ENCODE measurements at regions not wholly inside any gene's neighbourhood (a gene's known extent, or its start where the extent isn't known, plus 50 kb on each side); places are given as distances from the start of the nearest gene placed in this dataset.
A peak's percentile ranks its signal among the peaks of the same experiment; 100 is the strongest.

DNA sequence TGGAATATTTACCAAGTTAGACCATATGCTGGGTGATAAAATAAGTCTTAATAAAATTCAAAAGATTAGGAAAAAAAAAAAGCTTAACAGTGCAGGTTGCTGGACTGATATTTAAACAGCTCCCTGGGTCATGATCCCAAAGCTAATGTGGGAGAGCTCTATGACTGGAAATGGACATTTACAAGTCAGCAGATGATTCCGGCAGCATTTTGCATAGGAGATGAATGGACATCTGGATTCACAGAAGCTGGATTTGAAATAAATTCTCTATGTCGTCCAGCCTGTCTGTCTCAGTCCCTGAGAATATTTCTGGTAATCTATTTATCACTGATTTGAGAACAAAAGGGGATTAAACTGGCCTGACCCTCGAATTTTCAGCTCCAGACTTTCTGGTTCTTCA is 52.3 kb upstream of the KLHL25 start:
- no peak for DNase-seq

DNA sequence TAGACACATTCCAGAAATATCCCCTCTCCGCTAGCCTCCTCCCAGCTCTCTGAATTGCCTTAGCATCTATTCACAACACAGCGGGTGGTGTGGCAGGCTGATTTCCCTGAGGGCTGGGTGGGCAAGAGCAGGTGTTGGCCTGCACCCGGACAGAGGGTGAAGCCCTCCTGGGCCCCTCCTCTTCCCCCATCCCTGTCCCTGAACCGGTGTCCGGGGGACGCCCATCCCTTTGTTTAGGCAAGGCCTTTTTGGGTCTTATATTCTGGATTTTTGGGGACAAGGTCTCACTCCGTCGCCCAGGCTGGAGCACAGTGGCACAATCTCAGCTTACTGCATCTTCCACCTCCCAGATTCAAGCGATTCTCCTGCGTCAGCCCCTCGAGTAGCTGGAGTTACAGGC is 55.2 kb upstream of the KLHL25 start:
- DNase-seq, result no peak

DNA sequence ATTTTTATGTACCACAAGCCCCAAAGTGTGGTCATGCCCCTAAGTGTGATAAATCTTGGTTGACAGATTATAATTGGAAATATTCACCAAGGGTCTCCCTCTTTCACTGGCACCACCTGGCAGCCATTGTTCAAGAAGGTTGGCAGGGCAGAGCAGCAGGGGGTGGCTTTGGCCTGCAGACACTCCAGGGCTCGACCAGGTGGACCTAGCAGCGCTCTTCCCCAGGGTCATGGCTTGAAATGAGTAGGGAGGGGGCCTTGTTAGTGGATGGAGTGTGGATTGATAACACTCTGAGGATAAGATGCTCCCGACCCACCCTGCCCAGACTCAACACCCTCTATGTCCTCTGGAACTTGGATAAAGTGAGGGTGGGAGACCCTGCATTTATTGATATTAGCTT is 58.2 kb upstream of the KLHL25 start:
- DNase-seq, result no peak

DNA sequence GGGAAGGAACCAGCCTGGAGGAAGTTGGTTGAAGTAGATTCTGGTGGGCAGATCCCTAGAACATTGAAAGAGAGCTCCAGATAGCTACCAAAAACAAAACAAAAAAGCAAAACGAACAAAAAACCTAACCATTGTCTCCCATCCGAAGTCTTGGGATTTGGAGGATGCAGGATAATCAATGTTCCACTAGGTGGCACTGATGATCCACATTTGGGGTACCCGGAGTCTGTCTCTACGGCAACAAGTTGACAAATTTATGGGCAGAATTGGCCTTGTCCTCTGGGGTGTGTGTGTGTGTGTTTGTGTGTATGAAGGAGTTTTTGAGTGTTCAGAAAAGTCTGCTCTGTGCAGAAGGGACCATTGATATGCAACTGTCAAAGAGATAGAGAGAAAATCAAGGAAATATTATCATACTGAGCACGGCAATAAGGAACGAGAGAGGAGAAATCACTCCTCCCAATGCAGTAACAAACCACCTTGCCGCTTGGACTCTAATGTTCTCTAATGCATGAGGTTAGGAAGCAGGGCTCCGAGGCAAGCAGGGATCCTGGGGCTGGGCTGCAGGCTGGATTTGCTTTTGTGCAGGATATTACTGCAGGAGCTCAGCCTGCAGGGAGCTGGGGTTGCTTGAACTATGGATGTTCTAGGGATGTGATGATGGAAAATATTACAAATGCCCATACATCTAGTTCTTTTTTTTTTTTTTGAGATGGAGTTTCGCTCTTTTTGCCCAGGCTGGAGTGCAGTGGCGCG is 59.8 kb upstream of the KLHL25 start:
- DNase-seq, result peak; percentile 57

DNA sequence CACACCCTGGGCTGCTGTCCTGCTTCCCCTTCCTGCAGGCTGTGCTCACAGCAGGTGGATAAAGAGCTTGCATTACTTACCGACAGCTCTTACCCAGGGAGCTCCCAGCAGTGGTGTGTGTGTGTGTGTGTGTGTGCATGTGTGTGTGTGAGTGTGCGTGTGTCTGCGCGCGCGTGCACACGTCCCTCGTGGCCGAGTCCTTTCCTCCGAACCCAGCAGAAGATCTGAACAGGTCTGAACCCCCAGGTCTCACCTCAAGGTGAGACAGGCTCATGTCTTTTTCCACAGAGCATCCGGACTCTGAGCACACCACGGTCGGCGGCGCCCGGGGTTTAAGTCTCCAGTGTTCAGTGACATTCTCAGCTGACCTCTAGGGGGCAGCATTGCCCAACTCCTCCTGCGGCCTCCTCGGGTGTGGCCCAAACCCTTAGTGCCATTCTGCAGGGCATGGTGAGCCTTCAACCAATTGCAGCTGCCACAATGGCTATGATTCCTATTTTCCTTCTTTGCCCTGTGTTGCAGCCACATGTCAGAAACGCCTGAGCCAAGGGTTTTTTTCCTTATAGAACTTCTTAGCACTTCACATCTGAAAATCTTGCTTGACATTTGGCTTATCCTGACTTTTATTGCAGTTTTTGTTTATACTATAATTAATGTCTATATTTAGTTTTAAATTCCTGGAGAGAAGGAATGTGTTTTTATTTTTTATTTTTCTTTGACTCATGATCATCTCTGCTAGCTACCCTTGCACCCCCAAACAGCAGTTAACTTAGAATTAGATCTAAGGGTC is 64.1 kb upstream of the KLHL25 start:
- DNase-seq, result peak; percentile 40

DNA sequence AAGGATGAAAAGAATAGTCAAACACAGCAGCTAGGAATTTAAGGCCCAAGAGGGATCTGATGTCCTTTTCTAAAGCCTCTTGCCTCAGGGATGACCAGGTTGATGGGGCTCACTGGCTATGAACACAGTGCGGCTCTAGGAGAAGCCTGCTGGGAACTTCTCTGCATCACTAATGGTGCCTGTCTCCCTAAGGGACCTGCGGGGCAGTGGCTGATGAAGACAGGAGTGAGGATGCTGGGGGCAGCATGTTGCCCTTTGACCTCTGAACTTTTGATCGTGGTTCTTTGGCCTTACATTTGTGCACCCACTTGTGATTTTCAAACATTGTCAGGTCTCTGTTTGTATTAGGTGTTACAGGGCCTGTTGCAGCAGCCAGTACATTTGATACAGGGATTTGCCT is 64.9 kb upstream of the KLHL25 start:
- DNase-seq, result no peak

DNA sequence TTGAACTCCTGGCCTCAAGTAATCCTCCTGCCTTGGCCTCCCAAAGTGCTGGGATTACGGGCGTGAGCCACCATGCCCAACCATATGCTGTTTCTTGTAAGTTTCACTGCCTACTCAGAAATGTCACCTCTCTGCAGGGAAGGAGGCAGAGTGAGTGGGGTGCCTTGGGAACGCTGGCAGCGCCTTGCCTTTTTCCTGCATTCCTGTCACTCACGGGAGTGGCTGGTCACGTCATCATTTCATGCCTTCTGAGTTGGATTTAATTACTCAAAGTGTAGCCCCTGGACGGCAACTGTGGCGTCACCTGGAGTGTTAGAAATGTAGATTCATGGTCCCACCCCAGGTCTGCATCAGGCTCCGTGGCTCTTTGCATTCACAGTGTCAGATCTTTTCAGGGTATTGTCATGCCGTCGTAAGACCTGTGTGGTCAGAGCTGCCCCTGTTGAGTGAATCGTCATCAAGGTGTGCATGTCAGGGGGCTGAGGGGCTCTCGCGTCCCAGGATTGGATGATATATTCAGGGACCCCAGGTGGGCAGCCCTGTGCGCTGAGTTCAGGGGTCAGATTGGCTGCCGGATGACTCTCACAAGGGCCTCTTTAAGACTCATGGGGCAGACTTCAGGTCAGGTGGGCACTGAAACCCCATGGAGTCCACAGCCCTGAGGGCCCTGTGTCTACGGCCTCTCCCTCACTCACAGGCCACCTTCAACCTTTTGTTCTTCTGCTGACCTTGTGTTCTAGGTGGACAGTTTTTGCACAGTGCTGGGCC is 65.9 kb upstream of the KLHL25 start:
- no peak for DNase-seq

DNA sequence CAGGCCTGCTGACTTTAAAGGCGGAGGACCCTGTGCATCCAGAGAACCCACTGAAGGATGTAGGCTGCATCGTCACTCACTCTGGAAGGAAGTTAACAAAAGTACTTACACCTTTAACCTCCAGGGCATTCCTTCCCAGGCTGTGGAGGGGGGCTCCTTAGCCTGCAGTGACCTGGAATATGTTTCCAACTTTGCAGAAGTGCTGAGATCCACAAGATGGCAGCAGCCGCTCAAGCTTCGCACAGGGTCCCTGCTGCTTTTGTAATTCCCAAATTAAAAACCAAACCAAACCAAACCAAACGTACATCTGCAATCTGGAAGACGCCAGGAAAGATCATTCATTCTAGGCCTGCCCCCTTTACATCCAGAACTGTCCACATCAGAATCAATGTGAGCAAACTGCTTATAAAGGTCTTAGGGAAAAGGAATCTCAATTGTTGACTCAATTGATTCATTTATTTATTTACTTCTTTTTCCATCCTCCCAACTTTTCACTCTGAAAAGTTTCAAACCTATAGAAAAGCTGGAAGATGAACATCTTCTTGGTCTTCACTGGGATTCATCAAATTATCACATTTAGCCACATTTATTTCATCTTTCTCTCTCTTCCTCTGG is 70.5 kb upstream of the KLHL25 start:
- peak; percentile 75 for DNase-seq

DNA sequence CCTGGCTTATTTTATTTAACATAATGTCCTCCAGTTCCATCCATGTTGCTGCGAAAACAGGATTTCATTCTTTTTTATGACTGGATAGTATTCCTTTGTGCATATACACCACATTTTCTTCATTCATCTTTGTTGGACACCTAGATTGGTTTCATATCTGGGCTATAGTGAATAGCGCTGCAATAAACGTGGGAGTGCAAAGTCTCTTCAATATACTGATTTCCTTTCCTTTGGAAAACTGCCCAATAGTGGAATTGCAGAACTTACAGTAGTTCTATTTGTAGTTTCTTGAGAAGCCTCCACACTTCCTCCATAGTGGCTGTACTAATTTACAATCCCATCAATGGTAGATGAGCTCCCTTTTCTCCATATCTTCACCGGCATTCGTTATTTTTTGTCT is 72.5 kb upstream of the KLHL25 start:
- no peak for DNase-seq

DNA sequence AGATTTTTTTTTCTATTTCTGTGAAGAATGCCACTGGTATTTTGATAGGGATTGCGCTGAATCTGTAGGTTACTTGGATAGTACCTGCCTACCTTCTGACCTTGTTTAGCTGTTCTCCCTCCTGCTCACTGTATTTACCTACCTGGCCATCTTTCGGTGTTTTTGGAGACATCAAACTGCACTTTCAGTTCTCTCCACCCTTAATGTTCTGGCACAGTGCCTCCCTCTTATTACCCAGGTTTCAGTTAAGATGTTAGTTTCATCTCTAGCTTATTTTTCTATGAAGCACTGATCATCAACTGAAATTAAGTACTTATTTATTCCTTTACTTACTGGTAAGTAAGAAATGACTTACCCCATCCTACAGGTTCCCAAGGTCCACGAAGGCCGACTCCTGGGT is 74.4 kb upstream of the KLHL25 start:
- no peak for DNase-seq

DNA sequence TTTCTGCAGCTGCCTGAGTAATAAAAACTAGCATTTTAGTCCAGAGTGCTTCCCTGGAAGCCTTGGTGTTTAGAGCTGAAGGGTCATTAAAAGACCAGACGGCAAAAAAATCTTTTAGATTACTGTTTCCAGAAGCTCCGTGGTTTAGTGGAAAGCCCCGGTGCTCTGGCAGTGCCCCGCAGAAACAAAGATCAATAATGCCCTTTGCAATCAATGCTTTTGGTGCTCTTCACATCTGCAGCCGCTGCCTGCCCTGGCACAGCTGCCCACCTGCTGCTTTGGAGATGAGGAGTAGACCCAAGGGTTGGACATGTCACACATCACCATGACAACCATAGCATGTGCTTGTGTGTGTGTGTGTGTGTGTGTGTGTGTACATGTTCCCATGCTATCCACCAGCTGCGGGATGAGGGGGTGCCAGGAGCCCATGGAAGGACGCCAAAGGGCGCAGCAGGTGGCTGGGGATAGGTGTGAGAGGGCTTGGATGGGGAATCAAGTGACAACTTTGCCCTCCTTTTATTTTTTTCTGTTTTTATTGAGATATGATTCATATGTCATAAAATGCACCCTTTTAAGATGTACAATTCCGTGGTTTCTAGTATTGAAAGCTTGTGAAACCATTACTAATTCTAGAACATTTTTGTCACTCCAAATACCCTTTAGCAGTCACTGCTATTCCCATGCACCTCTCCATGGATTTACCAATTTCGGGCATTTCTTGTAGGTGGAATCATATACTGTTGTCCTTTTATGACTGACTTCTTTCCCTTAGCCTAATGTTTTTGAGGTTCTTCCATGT is 75.7 kb upstream of the KLHL25 start:
- no peak for DNase-seq

DNA sequence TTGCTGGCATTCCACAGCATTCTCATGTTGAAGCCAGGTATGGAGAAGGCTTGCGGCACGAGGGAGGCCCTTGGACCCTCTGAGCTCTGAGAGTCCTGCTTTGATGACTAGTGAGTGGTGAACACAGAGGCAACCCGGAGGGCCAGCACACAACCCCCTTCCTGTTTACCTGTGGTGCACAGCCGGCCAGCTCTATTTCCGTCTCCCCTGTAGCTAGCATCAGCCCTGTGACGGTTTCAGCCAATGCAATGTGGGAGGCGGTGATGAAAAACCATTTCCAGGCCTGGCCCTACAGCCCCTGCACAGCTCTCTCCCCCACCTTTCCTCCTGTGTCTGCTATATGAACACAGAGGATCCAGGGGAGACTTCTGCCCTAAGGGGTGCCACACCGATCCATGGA is 76.8 kb upstream of the KLHL25 start:
- DNase-seq, result no peak

DNA sequence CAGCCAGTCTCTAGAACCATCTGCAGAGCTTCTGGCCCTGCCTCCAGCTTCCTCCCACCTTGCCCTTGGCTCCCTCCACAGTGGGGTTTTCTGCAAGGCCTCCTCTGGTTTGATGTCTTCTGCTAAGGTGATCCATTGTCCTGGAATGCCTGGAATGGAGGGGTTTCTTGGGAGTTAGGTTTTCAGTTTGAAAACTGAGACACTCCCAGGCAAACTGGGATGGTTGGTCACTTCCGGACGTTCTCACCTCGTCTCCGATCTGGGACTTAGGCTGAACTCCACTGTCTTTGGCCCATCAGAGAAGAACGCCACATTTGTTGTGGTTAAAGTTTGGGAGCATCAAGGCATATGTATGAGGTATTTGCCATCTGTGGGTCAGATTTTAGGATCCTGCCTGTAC is 77.4 kb upstream of the KLHL25 start:
- DNase-seq, result no peak

DNA sequence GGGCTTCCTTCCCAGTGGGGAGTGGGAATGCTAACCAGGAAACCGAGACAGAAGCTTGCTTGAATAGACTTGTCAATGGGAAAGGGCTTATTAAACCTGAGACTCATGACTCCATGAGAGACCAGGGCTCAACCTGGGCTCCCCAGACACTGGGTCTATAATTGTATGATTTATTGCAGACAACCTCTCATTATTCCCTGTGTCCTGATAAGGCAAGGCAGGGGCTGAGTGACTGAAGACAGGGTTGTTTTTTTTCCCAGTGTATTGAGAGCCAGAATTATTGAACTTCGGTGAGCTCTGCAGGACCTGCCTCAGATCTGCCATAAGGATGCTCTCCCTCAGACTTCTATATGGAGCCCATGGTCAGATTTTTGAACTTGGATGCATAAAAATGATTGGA is 79.5 kb upstream of the KLHL25 start:
- no peak for DNase-seq

DNA sequence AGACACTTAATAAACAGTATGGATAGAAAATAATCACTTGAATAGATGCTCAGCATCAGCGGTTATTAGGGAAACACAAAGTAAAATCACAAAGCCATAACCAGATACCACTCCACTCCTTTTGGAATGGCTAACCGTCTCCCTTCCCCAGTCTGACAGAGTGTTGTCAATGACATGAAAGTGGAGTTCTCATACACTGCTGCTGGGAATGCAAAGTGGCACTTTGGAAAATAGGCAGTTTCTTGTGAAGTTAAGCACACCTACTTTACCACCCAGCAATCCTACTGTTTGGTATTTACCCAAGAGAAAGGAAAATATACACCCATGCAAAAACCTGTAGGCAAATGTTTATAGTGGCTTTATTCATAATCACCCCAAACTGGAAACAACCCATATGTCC is 81.0 kb upstream of the KLHL25 start:
- DNase-seq, result no peak

DNA sequence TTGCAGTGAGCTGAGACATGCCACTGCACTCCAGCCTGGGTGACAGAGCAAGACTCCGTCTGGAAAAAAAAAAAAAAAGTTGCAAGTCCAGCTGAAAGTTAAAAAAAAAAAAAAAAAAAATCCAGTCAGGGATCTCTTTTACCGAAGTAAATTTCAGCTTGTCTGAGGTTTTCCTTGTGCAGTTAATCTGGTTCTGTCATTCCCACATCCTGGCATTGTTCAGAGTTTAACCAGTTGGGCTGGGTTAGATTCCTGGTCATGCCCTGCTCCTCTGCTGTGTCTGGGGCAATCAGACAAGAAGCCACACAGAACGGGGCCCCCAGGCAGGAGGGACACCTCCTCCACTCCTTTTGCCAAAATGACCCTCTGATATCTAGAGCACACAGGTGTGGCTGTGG is 84.1 kb upstream of the KLHL25 start:
- no peak for DNase-seq

DNA sequence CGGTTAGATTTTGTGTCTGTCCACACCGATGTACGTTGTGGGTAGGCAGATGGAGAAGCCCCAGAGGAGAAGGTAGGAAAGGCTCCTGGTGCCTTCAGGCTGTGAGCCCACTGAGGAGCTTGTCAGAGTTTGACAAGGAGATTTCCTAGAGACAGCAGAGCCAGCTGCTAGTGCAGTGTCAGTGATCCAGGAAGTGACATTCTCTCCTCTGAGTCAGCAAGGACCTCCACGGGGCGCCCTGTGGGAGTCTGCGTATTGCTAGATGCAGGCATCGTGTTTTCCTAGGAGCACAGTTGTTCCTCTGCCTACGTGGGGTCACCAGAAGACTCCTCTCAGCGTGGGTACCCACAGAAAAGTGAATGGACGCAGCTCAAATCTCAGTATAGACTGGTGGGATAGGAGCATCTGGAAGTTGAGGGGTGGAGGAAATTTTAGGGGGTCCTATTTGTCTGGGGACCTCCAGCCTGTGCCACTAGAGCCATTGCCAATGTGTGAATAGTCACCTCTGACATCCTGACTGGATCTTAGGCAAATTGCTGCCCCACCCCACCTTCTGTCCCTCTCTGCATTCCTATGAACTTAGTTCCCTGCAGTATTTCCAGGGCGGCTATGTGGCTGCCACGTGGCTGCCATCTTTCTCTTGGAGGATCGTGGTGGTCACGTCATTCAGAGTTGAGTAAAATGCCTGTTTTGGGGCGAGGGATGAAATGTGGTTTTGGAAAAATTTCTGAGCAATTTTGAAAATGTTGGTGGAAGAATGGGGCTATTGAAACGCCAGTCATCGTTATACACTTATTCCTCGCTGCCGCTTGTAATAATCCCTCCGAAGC is 84.8 kb upstream of the KLHL25 start:
- DNase-seq, result peak; percentile 46

DNA sequence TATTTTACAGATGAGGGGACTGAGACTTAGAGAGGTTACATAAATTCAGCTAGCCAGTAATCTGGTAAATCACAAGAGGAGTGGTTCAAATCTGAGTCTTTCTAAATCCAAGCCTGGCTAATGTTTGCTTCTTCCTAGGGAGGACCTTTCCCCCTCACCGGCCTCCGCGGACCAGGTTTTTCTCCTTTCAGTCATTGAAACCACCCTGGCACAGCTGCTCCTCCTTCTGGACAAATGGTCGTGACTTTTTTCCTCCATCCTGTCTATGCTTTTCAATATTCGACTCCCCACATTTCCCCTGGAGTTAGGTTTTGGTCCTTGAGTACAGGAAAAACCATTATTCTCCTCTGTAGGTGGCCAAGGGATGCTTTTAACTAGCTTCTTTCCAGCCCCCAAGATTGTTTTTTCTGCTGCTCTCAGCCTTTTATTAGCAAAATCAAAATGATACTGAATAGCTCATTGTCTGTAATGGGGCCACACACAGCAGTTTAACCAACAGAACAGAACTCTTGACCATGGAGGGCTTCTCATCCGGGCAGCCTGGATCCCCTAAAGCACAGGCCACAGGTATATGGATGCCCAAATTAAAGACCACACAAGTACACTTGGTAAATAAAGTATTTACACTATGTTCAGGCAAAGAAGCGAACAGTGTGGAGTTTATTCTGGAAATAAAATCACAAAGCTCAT is 85.9 kb upstream of the KLHL25 start:
- DNase-seq, result no peak

DNA sequence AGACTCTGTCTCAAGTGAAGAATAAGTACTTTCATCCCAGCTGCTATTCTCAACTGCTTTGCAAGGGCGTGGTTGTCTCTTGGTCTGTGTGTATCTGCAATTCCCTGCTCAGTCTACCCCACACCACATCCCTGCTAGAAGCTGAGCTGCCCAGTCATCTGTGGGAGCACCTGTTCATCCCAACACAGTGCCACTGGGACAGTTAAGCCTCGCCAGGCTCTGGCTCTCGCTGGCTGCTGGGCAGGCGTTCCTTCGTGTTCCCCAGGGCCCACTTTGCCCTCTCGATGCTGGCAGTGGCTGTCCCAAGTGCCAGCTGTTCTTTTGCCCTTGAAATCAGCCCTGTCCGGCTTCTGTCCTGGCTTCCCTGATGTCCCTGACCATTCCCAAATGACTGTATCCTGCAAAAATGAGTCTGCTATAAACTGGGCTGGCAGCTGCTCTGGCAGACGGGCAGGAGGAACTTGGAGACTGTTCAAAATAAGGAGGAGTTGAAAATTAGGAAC is 91.6 kb upstream of the KLHL25 start:
- DNase-seq, result peak; percentile 87

DNA sequence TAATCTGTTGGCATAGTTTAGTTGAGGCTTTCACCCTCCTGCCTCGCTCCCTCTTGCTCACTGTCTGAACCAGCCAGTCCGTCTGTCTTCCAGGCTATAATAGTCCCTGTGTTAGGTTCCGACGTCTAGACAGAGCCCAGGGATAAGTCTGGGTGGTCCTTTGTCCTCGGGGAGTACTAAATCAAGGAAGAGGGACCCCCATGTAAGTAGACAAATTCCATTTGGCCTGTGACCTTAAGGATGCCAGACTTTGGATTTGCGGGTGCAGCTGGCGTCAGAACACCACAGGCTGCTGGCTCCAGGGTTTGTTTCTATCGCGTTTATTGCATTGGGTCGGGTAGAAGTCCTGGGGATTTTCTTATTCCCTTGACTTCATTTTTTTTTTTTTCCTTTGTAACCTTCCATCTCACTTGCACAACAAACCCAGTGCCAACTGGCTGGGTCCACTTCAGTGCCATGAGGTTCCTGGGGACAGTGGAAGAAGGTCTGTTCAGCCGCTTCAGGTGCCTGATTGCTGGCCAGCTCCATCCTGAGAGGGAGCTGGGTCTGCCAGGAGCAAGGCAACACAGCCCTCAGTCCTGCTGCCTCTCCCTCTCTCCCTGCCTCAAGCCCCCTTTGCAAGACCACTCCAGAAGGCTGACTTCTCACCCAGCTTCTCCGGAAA is 95.4 kb upstream of the KLHL25 start:
- DNase-seq, result peak; percentile 46

All from NCI-H1694 treated with DMSO at 0.1 percent for 48 hours (cell line).